ENCODE measurements at regions not wholly inside any gene's neighbourhood (a gene's known extent, or its start where the extent isn't known, plus 50 kb on each side); places are given as distances from the start of the nearest gene placed in this dataset.

DNA sequence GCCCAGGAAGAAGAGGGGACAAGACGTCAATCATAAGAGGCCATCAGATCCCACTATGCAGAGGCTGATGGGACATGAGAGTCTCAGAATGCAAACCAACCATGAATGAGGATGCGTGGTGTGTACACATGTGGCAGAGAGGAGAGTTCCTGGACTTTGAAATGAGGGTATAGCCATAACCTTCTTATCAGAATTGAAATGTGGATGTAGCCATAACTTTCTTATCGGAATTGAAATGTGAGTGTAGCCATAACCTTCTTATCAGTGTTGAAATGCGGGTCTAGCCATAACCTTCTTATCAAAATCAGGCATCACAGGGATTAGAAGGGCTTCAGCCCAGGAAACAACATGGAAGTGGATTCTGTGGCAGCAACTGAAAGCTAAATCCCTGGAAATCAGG lies 415.5 kb upstream of the FAT1 start:
- no peak overlapping the region for H3K27ac ChIP-seq
- no peak overlapping the region for H3K4me3 ChIP-seq (ENCODE audit: low read depth in 1 of 2, low read length in 1 of 2)
- H3K27me3 ChIP-seq: no peaks in the 10 kb centered on the region
- no peaks in the 10 kb centered on the region for H3K4me1 ChIP-seq (ENCODE audit: control insufficient read depth in 1 of 2, insufficient read depth in 1 of 2, low read depth in 1 of 2, low read length in 1 of 2)
- H3K36me3 ChIP-seq: no peaks in the 10 kb centered on the region
- TF ChIP-seq, protein P1, sequence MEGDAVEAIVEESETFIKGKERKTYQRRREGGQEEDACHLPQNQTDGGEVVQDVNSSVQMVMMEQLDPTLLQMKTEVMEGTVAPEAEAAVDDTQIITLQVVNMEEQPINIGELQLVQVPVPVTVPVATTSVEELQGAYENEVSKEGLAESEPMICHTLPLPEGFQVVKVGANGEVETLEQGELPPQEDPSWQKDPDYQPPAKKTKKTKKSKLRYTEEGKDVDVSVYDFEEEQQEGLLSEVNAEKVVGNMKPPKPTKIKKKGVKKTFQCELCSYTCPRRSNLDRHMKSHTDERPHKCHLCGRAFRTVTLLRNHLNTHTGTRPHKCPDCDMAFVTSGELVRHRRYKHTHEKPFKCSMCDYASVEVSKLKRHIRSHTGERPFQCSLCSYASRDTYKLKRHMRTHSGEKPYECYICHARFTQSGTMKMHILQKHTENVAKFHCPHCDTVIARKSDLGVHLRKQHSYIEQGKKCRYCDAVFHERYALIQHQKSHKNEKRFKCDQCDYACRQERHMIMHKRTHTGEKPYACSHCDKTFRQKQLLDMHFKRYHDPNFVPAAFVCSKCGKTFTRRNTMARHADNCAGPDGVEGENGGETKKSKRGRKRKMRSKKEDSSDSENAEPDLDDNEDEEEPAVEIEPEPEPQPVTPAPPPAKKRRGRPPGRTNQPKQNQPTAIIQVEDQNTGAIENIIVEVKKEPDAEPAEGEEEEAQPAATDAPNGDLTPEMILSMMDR (IDR thresholded peaks at IDR 0.05): no peak
- no peaks in the 10 kb centered on the region for H3K9me3 ChIP-seq

DNA sequence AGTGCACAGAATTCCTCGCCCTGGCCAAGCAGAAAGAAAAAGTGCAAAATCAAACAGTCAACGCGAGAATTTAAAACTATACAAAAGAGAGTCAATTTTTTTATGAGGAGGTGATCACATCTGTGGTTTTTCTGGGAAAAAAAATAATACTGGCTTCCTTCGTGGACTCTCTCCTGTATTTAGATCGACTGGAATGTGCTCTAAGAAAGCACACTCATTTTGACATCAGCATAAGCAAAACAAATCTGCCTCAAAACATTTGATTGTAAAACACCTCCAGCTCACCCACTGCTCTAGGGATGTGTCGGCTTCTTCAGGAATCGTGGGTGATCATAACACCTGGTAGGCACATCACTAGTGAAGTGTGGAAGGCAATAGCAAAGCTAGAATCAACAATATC lies 417.4 kb upstream of the FAT1 start:
- H3K36me3 ChIP-seq: no peaks in the 10 kb centered on the region
- H3K9me3 ChIP-seq: no peaks in the 10 kb centered on the region
- H3K4me3 ChIP-seq (ENCODE audit: low read depth in 1 of 2, low read length in 1 of 2): no peak overlapping the region
- TF ChIP-seq, protein P1 (IDR thresholded peaks at IDR 0.05): no peak
- H3K27me3 ChIP-seq: no peaks in the 10 kb centered on the region
- no peak overlapping the region for H3K27ac ChIP-seq
- no peaks in the 10 kb centered on the region for H3K4me1 ChIP-seq (ENCODE audit: control insufficient read depth in 1 of 2, insufficient read depth in 1 of 2, low read depth in 1 of 2, low read length in 1 of 2)

DNA sequence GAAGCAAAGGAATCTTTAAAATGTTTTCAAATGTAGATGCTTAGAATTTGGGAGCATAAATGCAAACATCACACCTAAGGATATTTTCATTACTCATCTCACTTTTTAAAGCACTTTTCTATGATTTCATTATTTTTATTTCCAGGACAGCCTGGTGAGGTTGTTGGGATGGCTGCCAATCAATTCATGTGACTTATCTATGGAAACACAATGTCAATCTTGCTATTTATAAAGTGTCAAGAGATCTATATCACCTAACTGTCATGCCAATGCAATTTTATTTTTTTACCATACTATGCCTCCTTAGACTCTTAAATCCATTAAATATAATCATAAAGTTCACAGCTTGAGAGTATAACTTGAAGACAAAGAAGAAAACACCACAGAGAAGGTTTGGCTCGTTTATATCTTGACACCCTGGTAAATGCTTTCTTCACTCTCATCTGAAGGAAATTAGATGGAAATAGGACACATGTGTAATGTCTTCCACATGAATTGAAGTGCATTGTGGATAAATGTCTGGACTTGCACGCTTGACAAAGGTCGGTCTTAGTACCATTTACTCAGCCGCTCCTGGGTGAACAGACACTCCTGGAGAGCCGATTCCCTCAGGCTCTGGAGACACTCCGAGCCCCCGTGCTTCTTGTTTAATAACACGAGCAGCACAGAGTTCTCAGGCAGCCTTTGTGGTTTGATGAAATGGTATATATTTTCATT lies 425.7 kb upstream of the FAT1 start:
- TF ChIP-seq, protein P1 (IDR thresholded peaks at IDR 0.05): no peak

GRCh38 chr4:187157380-187157958 lies 433.8 kb upstream of the FAT1 start:
- Histone ChIP-seq H3K27ac (no peak overlapping the region), H3K9me3 (no peaks in the 10 kb centered on the region), H3K27me3 (no peaks in the 10 kb centered on the region), H3K4me1 (ENCODE audit: control insufficient read depth in 1 of 2, insufficient read depth in 1 of 2, low read depth in 1 of 2, low read length in 1 of 2) (no peaks in the 10 kb centered on the region), H3K4me3 (ENCODE audit: low read depth in 1 of 2, low read length in 1 of 2) (no peak overlapping the region), H3K36me3 (no peaks in the 10 kb centered on the region)
- TF ChIP-seq, protein P1 (IDR thresholded peaks at IDR 0.05): no peak

More for the DNA sequence above, 425.7 kb upstream of the FAT1 start:
- H3K36me3 ChIP-seq: no peaks in the 10 kb centered on the region
- no peaks in the 10 kb centered on the region for H3K27me3 ChIP-seq
- no peaks in the 10 kb centered on the region for H3K4me1 ChIP-seq (ENCODE audit: control insufficient read depth in 1 of 2, insufficient read depth in 1 of 2, low read depth in 1 of 2, low read length in 1 of 2)
- H3K9me3 ChIP-seq: no peaks in the 10 kb centered on the region
- no peak overlapping the region for H3K4me3 ChIP-seq (ENCODE audit: low read depth in 1 of 2, low read length in 1 of 2)
- no peak overlapping the region for H3K27ac ChIP-seq

DNA sequence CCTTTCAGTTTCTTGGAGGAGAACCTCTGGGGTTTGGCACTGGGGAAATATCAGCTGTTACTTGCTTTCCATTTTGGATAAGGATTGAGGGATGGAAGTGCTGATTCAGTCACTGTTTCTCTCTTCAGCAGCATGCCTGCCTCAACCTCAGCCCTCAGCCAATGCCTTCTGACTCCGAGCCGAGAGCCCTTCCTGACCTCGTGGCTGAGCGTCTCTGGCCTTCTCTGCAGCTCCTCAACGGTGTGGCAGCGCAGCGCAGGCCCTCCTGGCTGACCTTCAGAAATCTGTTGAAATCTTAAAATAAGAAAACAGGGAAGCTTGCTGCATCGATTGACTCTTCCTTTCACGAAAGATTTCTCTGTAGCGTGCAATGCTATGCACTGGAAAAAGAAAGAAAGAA lies 434.3 kb upstream of the FAT1 start:
- TF ChIP-seq, protein P1 (IDR thresholded peaks at IDR 0.05): no peak
- no peaks in the 10 kb centered on the region for H3K9me3 ChIP-seq

More for the DNA sequence above, 434.3 kb upstream of the FAT1 start:
- Histone ChIP-seq H3K27me3 (no peaks in the 10 kb centered on the region), H3K4me3 (ENCODE audit: low read depth in 1 of 2, low read length in 1 of 2) (no peak overlapping the region), H3K27ac (no peak overlapping the region), H3K4me1 (ENCODE audit: control insufficient read depth in 1 of 2, insufficient read depth in 1 of 2, low read depth in 1 of 2, low read length in 1 of 2) (no peaks in the 10 kb centered on the region), H3K36me3 (no peaks in the 10 kb centered on the region)

All from neutrophil (primary cell).